B cell (primary cell): ENCODE measurements at regions not wholly inside any gene's neighbourhood (a gene's known extent, or its start where the extent isn't known, plus 50 kb on each side); places are given as distances from the start of the nearest gene placed in this dataset.

ENCODE experiments used
- ATAC-seq: fragments of 200-7000 bp; cut with Tn5 transposase; one replicate; pipeline ENCODE4 v1.10.0; 2021; ENCODE audit warnings: low read depth, mild to moderate bottlenecking, moderate number of reproducible peaks, moderate library complexity
- CTCF ChIA-PET: fragments of 350-600 bp; sonication (Branson Sonifier 250); formaldehyde crosslinking; loops from one replicate; lab custom pipeline; 2021; ENCODE audit warnings: antibody characterized with exemption, inconsistent platforms; lab: Charles Lee
- POLR2A ChIA-PET: fragments of 350-600 bp; sonication (Branson Sonifier 250); formaldehyde crosslinking; loops from one replicate; lab custom pipeline; 2021; ENCODE audit warnings: antibody characterized with exemption; lab: Charles Lee
- DNase-seq: peaks from one replicate; pipeline ENCODE4 v3.0.0; 2013
- H2AFZ ChIP-seq: 2 replicates; pipeline ENCODE4 v1.6.1; 2012; ENCODE audit warnings: mild to moderate bottlenecking, low read depth, low read length; ENCODE audit not compliant: insufficient read depth, poor library complexity, severe bottlenecking
- H3K27ac ChIP-seq, 2 donors: 1 replicate in 1 of 2; 2 replicates in 1 of 2; pipeline ENCODE4 v1.5.1; 2012 to 2013; ENCODE audit warnings: low read length in 2 of 2, mild to moderate bottlenecking in 2 of 2, moderate library complexity in 1 of 2
- H3K27me3 ChIP-seq, 4 experiments: fragments of 200-600 bp in 1 of 4; sonication (generic) in 1 of 4; replicated peaks in 1 of 4; 1 replicate in 2 of 4; 2 replicates in 2 of 4; pipeline versions ENCODE4 v1.6.1 to v1.7.0; 2013 to 2016; ENCODE audit warnings: low read length in 3 of 4, mild to moderate bottlenecking in 2 of 4, mixed read lengths in 1 of 4, moderate library complexity in 1 of 4; ENCODE audit not compliant: insufficient read depth in 4 of 4, control insufficient read depth in 3 of 4; ENCODE audit errors: control extremely low read depth in 1 of 4
- H3K36me3 ChIP-seq, 2 experiments: replicated peaks in 1 of 2; 1 replicate in 1 of 2; 2 replicates in 1 of 2; pipeline versions ENCODE4 v1.6.1 to v1.7.1; 2013; ENCODE audit warnings: low read length in 1 of 2; ENCODE audit not compliant: insufficient read depth in 2 of 2, control insufficient read depth in 1 of 2; ENCODE audit errors: control extremely low read depth in 1 of 2, extremely low read depth in 1 of 2
- H3K4me1 ChIP-seq, 2 donors: fragments of 200-600 bp in 1 of 2; sonication (generic) in 1 of 2; 1 replicate in 1 of 2; 2 replicates in 1 of 2; pipeline versions ENCODE4 v1.5.1 to v1.6.1; 2013 to 2017; ENCODE audit warnings: low read length in 2 of 2; ENCODE audit not compliant: control insufficient read depth in 2 of 2, insufficient read depth in 2 of 2
- H3K4me2 ChIP-seq: replicated peaks from 2 replicates; pipeline ENCODE3; 2012; ENCODE audit warnings: mild to moderate bottlenecking, low read depth, low read length; ENCODE audit not compliant: poor library complexity, severe bottlenecking
- H3K4me3 ChIP-seq, 5 experiments: fragments of 200-600 bp in 1 of 5; sonication (generic) in 1 of 5; 1 replicate in 3 of 5; 2 replicates in 2 of 5; pipeline versions ENCODE4 v1.5.1 to v1.7.0; 2011 to 2016; ENCODE audit warnings: low read length in 4 of 5, mild to moderate bottlenecking in 4 of 5, low read depth in 2 of 5, control low read depth in 1 of 5, moderate library complexity in 1 of 5; ENCODE audit not compliant: insufficient read depth in 1 of 5; ENCODE audit errors: control extremely low read depth in 1 of 5, extremely low read depth in 1 of 5
- H3K79me2 ChIP-seq: fragments of 200-600 bp; sonication (generic); one replicate; pipeline ENCODE4 v1.6.0; 2016; ENCODE audit warnings: low read length; ENCODE audit not compliant: control insufficient read depth, insufficient read depth
- H3K9ac ChIP-seq: fragments of 200-600 bp; sonication (generic); 2 replicates; pipeline ENCODE4 v1.6.1; 2017; ENCODE audit warnings: mild to moderate bottlenecking, low read length, moderate library complexity
- H3K9me3 ChIP-seq, 3 donors: one replicate each; pipeline versions ENCODE4 v1.6.1 to v1.7.1; 2013; ENCODE audit warnings: low read length in 2 of 3; ENCODE audit not compliant: control insufficient read depth in 2 of 3, insufficient read depth in 1 of 3; ENCODE audit errors: control extremely low read depth in 1 of 3
- H4K20me1 ChIP-seq: 2 replicates; pipeline ENCODE4 v1.6.0; 2012; ENCODE audit warnings: mild to moderate bottlenecking, low read length; ENCODE audit not compliant: insufficient read depth, control insufficient read depth, poor library complexity, severe bottlenecking
- H3K27ac Mint-ChIP-seq: one replicate; pipeline ENCODE4 v1.8.0; 2021; ENCODE audit warnings: mixed read lengths
- H3K27me3 Mint-ChIP-seq: one replicate; pipeline ENCODE4 v1.8.0; 2021; ENCODE audit warnings: mixed read lengths
- H3K4me1 Mint-ChIP-seq: one replicate; pipeline ENCODE4 v1.8.0; 2021; ENCODE audit warnings: mixed read lengths
- H3K4me3 Mint-ChIP-seq: one replicate; pipeline ENCODE4 v1.8.0; 2021; ENCODE audit warnings: mixed read lengths
- H3K9me3 Mint-ChIP-seq: one replicate; pipeline ENCODE4 v1.8.0; 2022; ENCODE audit warnings: mixed read lengths; ENCODE audit not compliant: insufficient read depth
- EZH2 ChIP-seq: IDR thresholded peaks from 2 replicates; pipeline ENCODE4 v1.6.1; 2012; ENCODE audit warnings: borderline replicate concordance, low read depth, mild to moderate bottlenecking, moderate library complexity, low read length; ENCODE audit not compliant: insufficient read depth, poor library complexity, severe bottlenecking
- WGBS: methylation state at CpG from one replicate; pipeline ENCODE4 v1.1.5; 2013; ENCODE audit warnings: missing lambda C conversion rate; ENCODE audit not compliant: insufficient coverage; 5-methylcytosine and 5-hydroxymethylcytosine counted together
- intact Hi-C: fragments of 100-400 bp; cut with micrococcal nuclease; formaldehyde crosslinking; loops from one replicate; pipeline ENCODE4 v1.10.0; 2022
- TF ChIP-seq, protein P1 (sequence below): fragments of 200-600 bp; IDR thresholded peaks from one replicate; pipeline ENCODE4 v1.8.0; 2022; ENCODE audit warnings: antibody characterized with exemption, mild to moderate bottlenecking

DNA sequence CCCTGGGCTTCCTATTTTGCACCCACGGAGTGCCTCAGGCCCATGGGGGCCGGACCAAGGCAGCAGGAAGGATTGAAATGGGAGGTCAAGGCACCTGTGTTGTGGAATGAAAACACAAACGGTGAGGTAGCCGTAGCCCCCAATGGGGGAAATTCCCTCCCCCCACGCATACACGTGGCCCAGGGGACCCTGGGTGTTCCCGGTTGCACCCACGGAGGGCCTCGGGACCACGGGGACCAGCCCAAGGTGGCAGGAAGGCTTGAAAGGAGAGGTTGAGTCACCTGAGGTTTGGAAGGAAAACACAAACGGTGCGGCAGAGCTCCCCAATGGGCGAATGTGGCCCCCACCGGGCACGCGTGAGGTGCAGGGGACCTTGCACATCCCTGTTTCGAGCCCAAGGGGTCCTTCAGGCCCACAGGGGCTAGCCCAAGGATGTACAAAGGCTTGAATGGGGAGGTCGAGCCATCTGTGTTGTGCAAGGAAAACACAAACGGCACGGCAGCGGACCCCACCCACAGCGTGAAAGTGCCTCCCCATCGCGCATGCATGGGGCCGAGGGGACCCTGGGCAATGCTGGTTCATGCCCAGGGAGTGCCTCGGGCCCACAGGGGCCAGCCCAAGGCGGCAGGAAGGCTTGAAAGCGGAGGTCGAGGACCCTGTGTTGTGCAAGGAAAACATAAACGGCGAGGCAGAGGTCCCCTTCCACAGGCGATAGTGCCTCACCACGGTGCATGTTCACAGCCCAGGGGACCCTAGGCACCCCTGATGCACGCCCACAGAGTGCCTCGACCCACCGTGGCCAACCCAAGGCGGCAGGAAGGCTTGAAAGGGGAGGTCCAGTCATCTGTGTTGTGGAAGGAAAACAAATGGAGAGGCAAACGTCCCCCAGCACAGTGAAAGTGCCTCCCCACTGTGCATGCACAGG is 376.7 kb downstream of the ALG10 start:
- Histone ChIP-seq H3K27ac (no peak overlapping the region), H3K4me3 (no peak overlapping the region), H3K4me2 (no peak overlapping the region), H3K9me3 (peaks cover 0 to 100% (median under 1%) of the 10 kb centered on the region in 3 donors), H3K4me1 (no peaks in the 10 kb centered on the region), H3K27me3 (no peaks in the 10 kb centered on the region), H3K36me3 (no peaks in the 10 kb centered on the region), H4K20me1 (no peaks in the 10 kb centered on the region), H3K9ac (no peak overlapping the region), H2AFZ (no peak overlapping the region), H3K79me2 (no peaks in the 10 kb centered on the region)
- Mint-ChIP-seq H3K27me3 (no peaks in the 10 kb centered on the region), H3K4me3 (no peak overlapping the region), H3K9me3 (no peaks in the 10 kb centered on the region), H3K27ac (no peak overlapping the region), H3K4me1 (no peaks in the 10 kb centered on the region)
- ChIA-PET POLR2A (no interaction called here), CTCF (no interaction called here)
- intact Hi-C loops: no loop called here
- ATAC-seq: no peak
- WGBS: 77% methylated on average over 34 of the region's 38 CpGs
- DNase-seq: no peak
- TF ChIP-seq EZH2: no peak
- TF ChIP-seq, protein P1, sequence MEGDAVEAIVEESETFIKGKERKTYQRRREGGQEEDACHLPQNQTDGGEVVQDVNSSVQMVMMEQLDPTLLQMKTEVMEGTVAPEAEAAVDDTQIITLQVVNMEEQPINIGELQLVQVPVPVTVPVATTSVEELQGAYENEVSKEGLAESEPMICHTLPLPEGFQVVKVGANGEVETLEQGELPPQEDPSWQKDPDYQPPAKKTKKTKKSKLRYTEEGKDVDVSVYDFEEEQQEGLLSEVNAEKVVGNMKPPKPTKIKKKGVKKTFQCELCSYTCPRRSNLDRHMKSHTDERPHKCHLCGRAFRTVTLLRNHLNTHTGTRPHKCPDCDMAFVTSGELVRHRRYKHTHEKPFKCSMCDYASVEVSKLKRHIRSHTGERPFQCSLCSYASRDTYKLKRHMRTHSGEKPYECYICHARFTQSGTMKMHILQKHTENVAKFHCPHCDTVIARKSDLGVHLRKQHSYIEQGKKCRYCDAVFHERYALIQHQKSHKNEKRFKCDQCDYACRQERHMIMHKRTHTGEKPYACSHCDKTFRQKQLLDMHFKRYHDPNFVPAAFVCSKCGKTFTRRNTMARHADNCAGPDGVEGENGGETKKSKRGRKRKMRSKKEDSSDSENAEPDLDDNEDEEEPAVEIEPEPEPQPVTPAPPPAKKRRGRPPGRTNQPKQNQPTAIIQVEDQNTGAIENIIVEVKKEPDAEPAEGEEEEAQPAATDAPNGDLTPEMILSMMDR: no peak
